H1 (cell line): ENCODE measurements at regions not wholly inside any gene's neighbourhood (a gene's known extent, or its start where the extent isn't known, plus 50 kb on each side); places are given as distances from the start of the nearest gene placed in this dataset.

Experiments
- TF ChIP-seq, protein P1 (sequence below): IDR thresholded peaks from 2 replicates; pipeline ENCODE4 v1.6.1; 2012; ENCODE audit warnings: inconsistent platforms
- TF ChIP-seq, protein P2 (sequence below), 3 experiments: IDR thresholded peaks; 1 replicate in 2 of 3; 2 replicates in 1 of 3; pipeline versions ENCODE4 v1.5.1 to v1.6.1; 2011; ENCODE audit warnings: low read length in 3 of 3, mild to moderate bottlenecking in 3 of 3, inconsistent platforms in 2 of 3, low read depth in 1 of 3, moderate library complexity in 1 of 3; ENCODE audit not compliant: insufficient read depth in 1 of 3; ENCODE audit errors: control extremely low read depth in 1 of 3

DNA sequence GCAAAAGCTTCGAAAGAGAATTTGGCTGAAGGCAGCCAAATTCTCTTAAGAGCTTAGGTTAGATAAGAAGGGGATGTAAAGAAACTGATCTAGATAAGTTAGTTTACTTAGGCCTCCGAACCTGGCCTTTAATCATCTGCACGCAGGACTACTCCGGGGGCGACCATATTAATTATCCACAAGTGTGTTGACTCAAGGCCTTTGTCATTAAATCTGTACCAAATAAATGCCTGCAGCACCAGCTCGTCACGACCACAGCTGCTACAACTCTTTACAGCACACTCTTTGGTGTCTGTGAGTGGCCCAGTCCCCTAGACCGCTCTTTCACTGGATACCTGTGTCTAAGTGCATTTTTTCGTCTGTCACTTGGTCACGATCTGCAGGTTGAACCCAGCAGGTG lies 69.8 kb upstream of the LSM8 start (continued):
- TF ChIP-seq, protein P1, sequence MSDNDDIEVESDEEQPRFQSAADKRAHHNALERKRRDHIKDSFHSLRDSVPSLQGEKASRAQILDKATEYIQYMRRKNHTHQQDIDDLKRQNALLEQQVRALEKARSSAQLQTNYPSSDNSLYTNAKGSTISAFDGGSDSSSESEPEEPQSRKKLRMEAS: no peak
- TF ChIP-seq, protein P2, sequence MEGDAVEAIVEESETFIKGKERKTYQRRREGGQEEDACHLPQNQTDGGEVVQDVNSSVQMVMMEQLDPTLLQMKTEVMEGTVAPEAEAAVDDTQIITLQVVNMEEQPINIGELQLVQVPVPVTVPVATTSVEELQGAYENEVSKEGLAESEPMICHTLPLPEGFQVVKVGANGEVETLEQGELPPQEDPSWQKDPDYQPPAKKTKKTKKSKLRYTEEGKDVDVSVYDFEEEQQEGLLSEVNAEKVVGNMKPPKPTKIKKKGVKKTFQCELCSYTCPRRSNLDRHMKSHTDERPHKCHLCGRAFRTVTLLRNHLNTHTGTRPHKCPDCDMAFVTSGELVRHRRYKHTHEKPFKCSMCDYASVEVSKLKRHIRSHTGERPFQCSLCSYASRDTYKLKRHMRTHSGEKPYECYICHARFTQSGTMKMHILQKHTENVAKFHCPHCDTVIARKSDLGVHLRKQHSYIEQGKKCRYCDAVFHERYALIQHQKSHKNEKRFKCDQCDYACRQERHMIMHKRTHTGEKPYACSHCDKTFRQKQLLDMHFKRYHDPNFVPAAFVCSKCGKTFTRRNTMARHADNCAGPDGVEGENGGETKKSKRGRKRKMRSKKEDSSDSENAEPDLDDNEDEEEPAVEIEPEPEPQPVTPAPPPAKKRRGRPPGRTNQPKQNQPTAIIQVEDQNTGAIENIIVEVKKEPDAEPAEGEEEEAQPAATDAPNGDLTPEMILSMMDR (IDR thresholded peaks at IDR 0.05; ENCODE audit: control extremely low read depth in 1 of 3, insufficient read depth in 1 of 3, low read depth in 1 of 3, low read length in 3 of 3): no peak
- TF ChIP-seq, all 59 proteins: peak for 0
